Thyroid gland (tissue), 4 donors: ENCODE measurements at regions not wholly inside any gene's neighbourhood (a gene's known extent, or its start where the extent isn't known, plus 50 kb on each side); places are given as distances from the start of the nearest gene placed in this dataset.

Experiments
- POLR2A ChIP-seq, 2 donors: fragments of 450-650 bp; IDR thresholded peaks; one replicate each; pipeline ENCODE4 v1.6.1; 2017; ENCODE audit warnings: antibody characterized with exemption in 2 of 2, mild to moderate bottlenecking in 2 of 2, moderate library complexity in 1 of 2
- TF ChIP-seq, protein P1 (sequence below), 6 experiments: fragments of 200-600 bp in 3 of 6; fragments of 450-650 bp in 3 of 6; sonication (generic) in 3 of 6; IDR thresholded peaks; one replicate each; pipeline ENCODE4 v1.5.1; 2016 to 2019; ENCODE audit warnings: antibody characterized with exemption in 6 of 6, mild to moderate bottlenecking in 2 of 6, inconsistent platforms in 1 of 6, moderate library complexity in 1 of 6

DNA sequence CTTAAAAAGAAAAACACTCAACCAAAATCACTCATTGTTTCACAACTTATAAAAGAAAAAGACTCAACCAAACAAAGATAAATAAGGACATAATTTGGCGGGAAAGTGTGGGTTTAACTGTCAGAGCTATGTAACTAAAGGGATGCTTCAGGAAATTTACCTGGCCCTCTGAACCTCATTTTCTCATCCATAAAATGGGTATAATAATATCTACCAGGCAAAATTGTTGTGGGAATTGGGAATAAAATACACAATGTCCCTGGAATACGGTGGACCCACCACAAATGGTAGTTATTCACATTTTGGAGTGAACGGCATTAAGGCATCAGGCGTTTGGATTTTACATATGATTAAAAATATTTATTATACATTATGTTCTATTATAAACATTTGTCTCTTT is 228.5 kb upstream of the ANKRD55 start:
- TF ChIP-seq, protein P1, sequence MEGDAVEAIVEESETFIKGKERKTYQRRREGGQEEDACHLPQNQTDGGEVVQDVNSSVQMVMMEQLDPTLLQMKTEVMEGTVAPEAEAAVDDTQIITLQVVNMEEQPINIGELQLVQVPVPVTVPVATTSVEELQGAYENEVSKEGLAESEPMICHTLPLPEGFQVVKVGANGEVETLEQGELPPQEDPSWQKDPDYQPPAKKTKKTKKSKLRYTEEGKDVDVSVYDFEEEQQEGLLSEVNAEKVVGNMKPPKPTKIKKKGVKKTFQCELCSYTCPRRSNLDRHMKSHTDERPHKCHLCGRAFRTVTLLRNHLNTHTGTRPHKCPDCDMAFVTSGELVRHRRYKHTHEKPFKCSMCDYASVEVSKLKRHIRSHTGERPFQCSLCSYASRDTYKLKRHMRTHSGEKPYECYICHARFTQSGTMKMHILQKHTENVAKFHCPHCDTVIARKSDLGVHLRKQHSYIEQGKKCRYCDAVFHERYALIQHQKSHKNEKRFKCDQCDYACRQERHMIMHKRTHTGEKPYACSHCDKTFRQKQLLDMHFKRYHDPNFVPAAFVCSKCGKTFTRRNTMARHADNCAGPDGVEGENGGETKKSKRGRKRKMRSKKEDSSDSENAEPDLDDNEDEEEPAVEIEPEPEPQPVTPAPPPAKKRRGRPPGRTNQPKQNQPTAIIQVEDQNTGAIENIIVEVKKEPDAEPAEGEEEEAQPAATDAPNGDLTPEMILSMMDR (IDR thresholded peaks at IDR 0.05): no peak
- TF ChIP-seq POLR2A (IDR thresholded peaks at IDR 0.05): no peak
